OCI-LY7 (cell line): ENCODE measurements at regions not wholly inside any gene's neighbourhood (a gene's known extent, or its start where the extent isn't known, plus 50 kb on each side); places are given as distances from the start of the nearest gene placed in this dataset.

Experiments
- BruUV-seq: library from RNA; stranded (reverse); fragments of 400-500 nt; replicated peaks from 2 replicates; lab custom pipeline; 2021; lab: Mats Ljungman, UMichigan
- CTCF ChIA-PET: fragments of 300-600 bp; sonication (Branson Sonifier 250); formaldehyde crosslinking; loops from one replicate; lab custom pipeline; 2022; ENCODE audit warnings: antibody characterized with exemption; ENCODE audit not compliant: unreplicated experiment; lab: Charles Lee
- POLR2A ChIA-PET: fragments of 300-600 bp; sonication (Branson Sonifier 250); formaldehyde crosslinking; loops from one replicate; lab custom pipeline; 2022; ENCODE audit warnings: antibody characterized with exemption; lab: Charles Lee
- DNase-seq: peaks from one replicate; pipeline ENCODE4 v3.0.0-alpha.2; 2015; ENCODE audit warnings: low spot score
- H2AFZ ChIP-seq: fragments of 200-600 bp; sonication (generic), shearing (Covaris generic); 2 replicates; pipeline ENCODE4 v1.6.1; 2014; ENCODE audit warnings: mild to moderate bottlenecking, antibody characterized with exemption, low read length, moderate library complexity
- H3K27ac ChIP-seq: fragments of 200-600 bp; sonication (generic); 2 replicates; pipeline ENCODE4 v1.5.1; 2014; ENCODE audit warnings: mixed run types, low read depth, mild to moderate bottlenecking, moderate library complexity, low read length, inconsistent platforms; ENCODE audit not compliant: poor library complexity, severe bottlenecking
- H3K36me3 ChIP-seq: fragments of 200-600 bp; sonication (generic); 2 replicates; pipeline ENCODE4 v1.6.1; 2014; ENCODE audit warnings: mild to moderate bottlenecking, antibody characterized with exemption, low read length, moderate library complexity, mixed read lengths; ENCODE audit not compliant: insufficient read depth
- H3K4me1 ChIP-seq: fragments of 200-600 bp; sonication (generic); 2 replicates; pipeline ENCODE4 v1.5.1; 2014; ENCODE audit warnings: mild to moderate bottlenecking, low read length; ENCODE audit not compliant: insufficient read depth, poor library complexity, severe bottlenecking
- H3K4me2 ChIP-seq: fragments of 200-600 bp; sonication (generic); 2 replicates; pipeline ENCODE4 v1.6.1; 2014; ENCODE audit warnings: mild to moderate bottlenecking, low read length
- H3K4me3 ChIP-seq: fragments of 200-600 bp; sonication (generic); 2 replicates; pipeline ENCODE4 v1.5.1; 2014; ENCODE audit warnings: mild to moderate bottlenecking, low read depth, low read length; ENCODE audit not compliant: poor library complexity, severe bottlenecking
- H3K79me2 ChIP-seq: fragments of 200-600 bp; sonication (generic); 2 replicates; pipeline ENCODE4 v1.6.1; 2016; ENCODE audit warnings: low read depth, mild to moderate bottlenecking, low read length, moderate library complexity, mixed read lengths; ENCODE audit not compliant: insufficient read depth
- H3K9me2 ChIP-seq: fragments of 200-600 bp; sonication (generic); 2 replicates; pipeline ENCODE4 v1.6.1; 2016; ENCODE audit warnings: mild to moderate bottlenecking, low read length, mixed read lengths; ENCODE audit not compliant: insufficient read depth
- H3K9me3 ChIP-seq: fragments of 200-600 bp; sonication (generic); 2 replicates; pipeline ENCODE4 v1.6.1; 2014; ENCODE audit warnings: mild to moderate bottlenecking, mixed run types, low read length, mixed read lengths
- H4K20me1 ChIP-seq: fragments of 200-600 bp; sonication (generic); 2 replicates; pipeline ENCODE4 v1.6.1; 2014; ENCODE audit warnings: mild to moderate bottlenecking, antibody characterized with exemption, low read length, moderate library complexity, mixed read lengths; ENCODE audit not compliant: insufficient read depth
- EZH2phosphoT487 ChIP-seq: fragments of 200-600 bp; sonication (generic); IDR thresholded peaks from 2 replicates; pipeline ENCODE4 v1.6.1; 2018; ENCODE audit warnings: low read depth, borderline replicate concordance, mild to moderate bottlenecking, mixed run types, antibody characterized with exemption, low read length, moderate library complexity, mixed read lengths
- intact Hi-C: fragments of 100-400 bp; cut with micrococcal nuclease; formaldehyde crosslinking; loops from one replicate; pipeline ENCODE4 v1.10.0; 2022; ENCODE audit not compliant: unreplicated experiment
- TF ChIP-seq, protein P1 (sequence below): fragments of 200-600 bp; sonication (generic); conservative IDR thresholded peaks from 2 replicates; pipeline ENCODE4 v1.5.1; 2014; ENCODE audit warnings: mild to moderate bottlenecking, antibody characterized with exemption, low read length, moderate library complexity, mixed read lengths

DNA sequence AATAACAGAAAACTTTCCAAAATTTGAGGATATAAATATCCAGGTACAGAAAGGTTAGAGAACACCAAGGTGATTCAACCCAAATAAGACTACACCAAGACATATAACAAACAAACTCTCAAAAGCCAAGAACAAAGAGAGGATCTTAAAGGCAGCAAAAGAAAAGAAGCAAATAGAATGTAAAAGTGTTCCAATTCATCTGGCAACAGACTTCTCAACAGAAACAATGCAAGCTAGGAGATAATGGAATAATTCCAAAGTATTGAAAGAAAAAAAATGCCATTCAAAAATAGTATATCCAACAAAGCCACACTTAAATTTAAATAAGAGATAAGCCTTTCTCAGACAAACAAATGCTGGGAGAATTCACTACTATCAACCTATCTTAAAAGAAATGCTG, 153.0 kb upstream of the FAT3 start:
- BruUV-seq, result no TSS peak

DNA sequence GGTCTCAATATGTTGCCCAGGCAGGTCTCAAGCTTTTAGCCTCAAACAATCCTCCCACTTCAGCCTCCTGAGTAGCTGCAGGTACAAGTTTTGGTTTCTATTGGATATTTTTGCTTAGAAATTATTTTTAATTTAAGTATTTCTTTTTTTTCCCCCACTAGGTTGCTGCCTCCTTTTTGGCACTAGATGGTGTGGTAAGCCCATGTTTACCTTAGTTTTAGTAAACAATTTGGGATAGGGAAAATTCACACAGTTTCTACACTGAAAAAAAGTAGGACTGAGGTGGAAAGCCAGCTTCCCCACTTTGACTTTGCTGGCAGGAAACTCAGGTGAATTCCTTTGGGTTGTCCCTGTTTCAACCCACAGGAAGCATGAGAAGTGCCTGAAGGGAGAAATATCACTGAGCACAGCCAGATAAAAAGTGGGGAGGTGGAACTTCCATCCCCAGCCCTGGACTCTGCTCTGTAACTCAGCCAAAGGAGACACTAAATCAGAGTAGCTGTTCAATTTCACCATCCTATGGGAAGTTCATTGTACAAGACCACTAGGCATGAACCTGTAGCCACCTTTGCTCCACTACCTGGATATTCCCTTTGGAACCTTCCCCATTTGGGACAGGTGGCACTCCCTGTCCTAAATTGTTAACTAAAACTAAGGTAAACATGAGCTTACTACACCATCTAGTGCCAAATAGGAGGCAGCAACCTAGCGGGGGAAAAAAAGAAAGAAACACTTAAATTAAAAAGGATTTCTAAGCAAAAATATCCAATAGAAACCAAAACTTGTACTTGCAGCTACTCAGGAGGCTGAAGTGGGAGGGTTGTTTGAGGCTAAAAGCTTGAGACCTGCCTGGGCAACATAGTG, 154.4 kb upstream of the FAT3 start:
- Histone ChIP-seq H3K4me3 (no peak overlapping the region), H3K9me3 (no peaks in the 10 kb centered on the region), H3K9me2 (no peaks in the 10 kb centered on the region), H3K27ac (no peak overlapping the region), H3K4me2 (no peak overlapping the region), H4K20me1 (no peaks in the 10 kb centered on the region), H3K79me2 (no peaks in the 10 kb centered on the region), H3K36me3 (no peaks in the 10 kb centered on the region), H3K4me1 (no peaks in the 10 kb centered on the region), H2AFZ (no peak overlapping the region)
- CTCF ChIA-PET, result no interaction called here
- BruUV-seq, result no TSS peak
- no peak for DNase-seq
- POLR2A ChIA-PET, result no interaction called here
- intact Hi-C loops, result no loop called here
- TF ChIP-seq EZH2phosphoT487, result no peak
- TF ChIP-seq, protein P1, sequence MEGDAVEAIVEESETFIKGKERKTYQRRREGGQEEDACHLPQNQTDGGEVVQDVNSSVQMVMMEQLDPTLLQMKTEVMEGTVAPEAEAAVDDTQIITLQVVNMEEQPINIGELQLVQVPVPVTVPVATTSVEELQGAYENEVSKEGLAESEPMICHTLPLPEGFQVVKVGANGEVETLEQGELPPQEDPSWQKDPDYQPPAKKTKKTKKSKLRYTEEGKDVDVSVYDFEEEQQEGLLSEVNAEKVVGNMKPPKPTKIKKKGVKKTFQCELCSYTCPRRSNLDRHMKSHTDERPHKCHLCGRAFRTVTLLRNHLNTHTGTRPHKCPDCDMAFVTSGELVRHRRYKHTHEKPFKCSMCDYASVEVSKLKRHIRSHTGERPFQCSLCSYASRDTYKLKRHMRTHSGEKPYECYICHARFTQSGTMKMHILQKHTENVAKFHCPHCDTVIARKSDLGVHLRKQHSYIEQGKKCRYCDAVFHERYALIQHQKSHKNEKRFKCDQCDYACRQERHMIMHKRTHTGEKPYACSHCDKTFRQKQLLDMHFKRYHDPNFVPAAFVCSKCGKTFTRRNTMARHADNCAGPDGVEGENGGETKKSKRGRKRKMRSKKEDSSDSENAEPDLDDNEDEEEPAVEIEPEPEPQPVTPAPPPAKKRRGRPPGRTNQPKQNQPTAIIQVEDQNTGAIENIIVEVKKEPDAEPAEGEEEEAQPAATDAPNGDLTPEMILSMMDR, result no peak

More for the DNA sequence above, 153.0 kb upstream of the FAT3 start:
- no peak overlapping the region for H2AFZ ChIP-seq
- H3K9me2 ChIP-seq, result no peaks in the 10 kb centered on the region
- H3K4me3 ChIP-seq, result no peak overlapping the region
- no peak overlapping the region for H3K4me2 ChIP-seq
- H3K4me1 ChIP-seq, result no peaks in the 10 kb centered on the region
- H3K79me2 ChIP-seq, result no peaks in the 10 kb centered on the region
- no peak for TF ChIP-seq EZH2phosphoT487
- DNase-seq, result no peak
- no peak overlapping the region for H3K27ac ChIP-seq
- H4K20me1 ChIP-seq, result no peaks in the 10 kb centered on the region
- H3K9me3 ChIP-seq, result no peaks in the 10 kb centered on the region
- H3K36me3 ChIP-seq, result no peaks in the 10 kb centered on the region
- CTCF ChIA-PET, result no interaction called here
- intact Hi-C loops, result no loop called here
- POLR2A ChIA-PET, result no interaction called here

DNA sequence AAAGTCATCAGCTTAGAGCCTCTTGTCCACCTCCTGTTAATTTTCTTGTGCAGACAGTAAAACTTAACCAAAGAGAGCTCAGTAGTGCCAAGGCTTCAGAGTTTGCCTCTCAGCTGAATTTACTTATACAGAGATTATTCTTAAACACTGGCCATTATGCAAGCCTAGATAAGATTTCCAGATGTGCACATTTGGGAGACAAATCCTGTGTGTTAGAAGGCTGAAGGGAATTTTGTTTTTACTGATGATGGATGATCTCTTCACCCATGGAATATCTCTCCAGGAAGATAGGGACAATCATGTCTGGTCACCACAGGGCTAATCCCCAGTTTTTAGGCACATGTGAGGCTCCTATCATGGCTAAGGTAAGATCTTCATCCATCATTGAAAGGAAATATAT, 157.6 kb upstream of the FAT3 start:
- Histone ChIP-seq H4K20me1 (no peaks in the 10 kb centered on the region), H2AFZ (no peak overlapping the region), H3K27ac (no peak overlapping the region), H3K9me2 (no peaks in the 10 kb centered on the region), H3K79me2 (no peaks in the 10 kb centered on the region), H3K4me2 (no peak overlapping the region), H3K9me3 (no peaks in the 10 kb centered on the region), H3K4me3 (no peak overlapping the region), H3K36me3 (no peaks in the 10 kb centered on the region), H3K4me1 (no peaks in the 10 kb centered on the region)
- TF ChIP-seq EZH2phosphoT487, result no peak
- TF ChIP-seq, protein P1, result no peak
- CTCF ChIA-PET, result no interaction called here
- DNase-seq, result no peak
- intact Hi-C loops, result no loop called here
- BruUV-seq, result no TSS peak
- POLR2A ChIA-PET, result interaction anchor here (1.3 kb wide), 1 partner anchor 12 kb away, joined by 5 read pairs; no protein-coding TSS in a partner anchor
